HG02870 (cell line): ENCODE measurements at regions not wholly inside any gene's neighbourhood (a gene's known extent, or its start where the extent isn't known, plus 50 kb on each side); places are given as distances from the start of the nearest gene placed in this dataset.

ENCODE experiments used
- ATAC-seq: cut with Tn5 transposase; IDR thresholded peaks from one replicate; pipeline ENCODE4 v1.9.1; 2021; ENCODE audit warnings: mild to moderate bottlenecking, moderate library complexity; ENCODE audit not compliant: unreplicated experiment

- ATAC-seq = no peak
These were observed 239.1 kb upstream of the HTR2A start for GRCh38 chr13:47135800-47136503.

GRCh38 chr13:47134939-47135489 is 238.2 kb upstream of the HTR2A start:
- ATAC-seq = no peak

GRCh38 chr13:47133011-47133445 is 236.2 kb upstream of the HTR2A start:
- no peak for ATAC-seq

GRCh38 chr13:47129461-47129860 is 232.6 kb upstream of the HTR2A start:
- no peak for ATAC-seq

- ATAC-seq = no peak
These were observed 229.6 kb upstream of the HTR2A start for GRCh38 chr13:47126432-47126831.

- no peak for ATAC-seq
These were observed 224.4 kb upstream of the HTR2A start for GRCh38 chr13:47121092-47121763.

- ATAC-seq = no peak
These were observed 223.4 kb upstream of the HTR2A start for GRCh38 chr13:47120282-47120681.

GRCh38 chr13:47119575-47120235 is 222.9 kb upstream of the HTR2A start:
- ATAC-seq = no peak

GRCh38 chr13:47117268-47117667 is 220.4 kb upstream of the HTR2A start:
- ATAC-seq = no peak

- no peak for ATAC-seq
These were observed 217.2 kb upstream of the HTR2A start for GRCh38 chr13:47114030-47114429.

- ATAC-seq = no peak
These were observed 216.0 kb upstream of the HTR2A start for GRCh38 chr13:47112903-47113299.

GRCh38 chr13:47112205-47112902 is 215.5 kb upstream of the HTR2A start:
- no peak for ATAC-seq

- ATAC-seq = no peak
These were observed 214.6 kb upstream of the HTR2A start for GRCh38 chr13:47111499-47111898.

- ATAC-seq = no peak
These were observed 214.0 kb upstream of the HTR2A start for GRCh38 chr13:47110833-47111240.

GRCh38 chr13:47110141-47110540 is 213.3 kb upstream of the HTR2A start:
- no peak for ATAC-seq

GRCh38 chr13:47109028-47109427 is 212.2 kb upstream of the HTR2A start:
- no peak for ATAC-seq

GRCh38 chr13:47100214-47100853 is 203.5 kb upstream of the HTR2A start:
- ATAC-seq = peak; percentile 82

- ATAC-seq = peak; percentile 80
These were observed 198.0 kb upstream of the HTR2A start for GRCh38 chr13:47094734-47095434.

GRCh38 chr13:47092202-47092601 is 195.3 kb upstream of the HTR2A start:
- no peak for ATAC-seq

- no peak for ATAC-seq
These were observed 191.0 kb upstream of the HTR2A start for GRCh38 chr13:47087841-47088240.
